HS-27A (cell line): ENCODE measurements at regions not wholly inside any gene's neighbourhood (a gene's known extent, or its start where the extent isn't known, plus 50 kb on each side); places are given as distances from the start of the nearest gene placed in this dataset.
"Not testable (repeated sequence)": the region's sequence is repeated elsewhere in the genome, so short reads cannot be mapped to it uniquely, and the experiment has no call there.

Experiments used
- DNase-seq: peaks from one replicate; pipeline ENCODE4 v3.0.0-alpha.2; 2012; ENCODE audit warnings: low read depth, missing footprints

- no peak for DNase-seq
These were observed 1347.2 kb downstream of the NLGN4Y start for GRCh38 chrY:15871570-15871969.

DNA sequence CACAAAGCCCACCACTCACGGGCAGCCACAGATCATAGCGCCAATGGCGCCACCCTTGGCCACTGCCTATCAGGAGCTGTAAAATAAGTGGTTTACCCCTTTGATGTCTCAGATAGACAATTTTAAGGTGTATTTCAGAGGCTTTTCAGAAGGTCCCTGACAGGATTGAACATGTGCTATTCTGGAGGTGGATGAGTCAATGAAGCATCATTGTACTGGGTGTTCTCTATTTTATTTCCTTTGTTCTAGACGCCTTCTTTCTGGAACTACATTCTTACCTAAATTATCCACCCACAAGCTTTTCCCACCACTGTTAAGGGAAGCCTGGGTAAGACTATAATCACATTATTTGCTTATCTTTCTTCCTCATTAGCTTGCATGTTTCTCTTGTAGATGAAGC, 1351.6 kb downstream of the NLGN4Y start:
- DNase-seq, result not testable (repeated sequence)

DNA sequence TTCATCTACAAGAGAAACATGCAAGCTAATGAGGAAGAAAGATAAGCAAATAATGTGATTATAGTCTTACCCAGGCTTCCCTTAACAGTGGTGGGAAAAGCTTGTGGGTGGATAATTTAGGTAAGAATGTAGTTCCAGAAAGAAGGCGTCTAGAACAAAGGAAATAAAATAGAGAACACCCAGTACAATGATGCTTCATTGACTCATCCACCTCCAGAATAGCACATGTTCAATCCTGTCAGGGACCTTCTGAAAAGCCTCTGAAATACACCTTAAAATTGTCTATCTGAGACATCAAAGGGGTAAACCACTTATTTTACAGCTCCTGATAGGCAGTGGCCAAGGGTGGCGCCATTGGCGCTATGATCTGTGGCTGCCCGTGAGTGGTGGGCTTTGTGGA, 1379.2 kb downstream of the NLGN4Y start:
- DNase-seq, result not testable (repeated sequence)

- DNase-seq, result no peak
These were observed 1381.2 kb downstream of the NLGN4Y start for GRCh38 chrY:15905557-15905956.

DNA sequence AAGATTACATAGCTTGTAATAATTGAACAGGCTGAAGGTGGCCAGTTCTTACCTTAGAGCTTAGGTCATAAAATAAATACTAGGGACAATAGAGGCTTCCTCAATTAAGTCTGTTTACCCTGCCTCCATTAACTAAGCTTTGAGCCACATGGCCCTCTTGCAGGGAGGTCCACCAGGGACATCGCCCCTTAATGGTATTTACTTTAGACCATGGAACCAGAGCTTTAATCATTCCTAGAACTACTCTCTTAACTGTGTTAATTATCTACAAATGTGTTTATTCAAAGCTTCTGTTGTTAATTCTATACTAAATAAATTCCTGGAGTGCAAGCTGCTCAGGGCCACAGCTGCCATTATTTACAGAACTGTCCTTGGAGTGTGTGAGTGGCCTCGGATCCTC, 1402.2 kb downstream of the NLGN4Y start:
- DNase-seq, result no peak

DNA sequence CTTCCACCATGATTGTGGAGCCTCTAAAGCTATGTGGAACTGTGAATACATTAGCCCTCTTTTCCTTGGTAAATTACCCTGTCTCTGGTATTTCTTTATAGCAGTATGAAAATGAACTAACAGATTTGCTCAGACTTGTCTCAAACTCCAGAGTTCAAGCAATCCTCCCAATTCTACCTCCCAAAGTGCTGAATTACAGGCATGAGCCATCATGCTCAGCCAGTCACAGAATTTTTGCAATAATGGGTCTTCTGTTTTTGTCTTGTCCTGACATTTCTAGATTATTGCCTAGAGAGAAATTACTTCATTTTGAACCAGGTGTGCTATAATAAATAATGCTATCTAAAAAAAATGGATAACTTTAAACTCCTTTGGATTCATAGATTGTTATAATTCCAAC, 1414.5 kb downstream of the NLGN4Y start:
- DNase-seq, result no peak

- DNase-seq, result peak; percentile 23
These were observed 1426.7 kb downstream of the NLGN4Y start for GRCh38 chrY:15951041-15951440.

- no peak for DNase-seq
These were observed 1444.5 kb downstream of the NLGN4Y start for GRCh38 chrY:15968800-15969199.

DNA sequence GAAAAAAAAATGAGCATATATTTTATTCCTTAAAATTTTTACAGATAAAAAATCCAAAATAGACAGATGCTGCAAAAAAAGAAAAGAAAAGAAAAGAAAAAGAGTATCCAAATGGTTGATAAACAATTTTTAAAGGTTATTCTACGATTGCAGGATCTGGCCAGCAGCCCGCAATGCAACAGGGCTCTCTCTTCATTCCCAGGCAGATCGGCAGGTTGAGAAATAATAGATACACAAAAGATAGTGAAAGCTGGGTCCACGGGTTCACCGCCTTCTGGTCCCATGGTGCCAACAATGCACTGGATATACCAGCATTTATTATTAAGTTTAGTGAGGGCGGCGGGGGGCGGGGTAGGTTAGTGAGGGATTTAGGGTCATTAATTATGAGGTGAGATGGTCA, 1448.9 kb downstream of the NLGN4Y start:
- no peak for DNase-seq

GRCh38 chrY:15976771-15977170, 1452.4 kb downstream of the NLGN4Y start:
- no peak for DNase-seq

GRCh38 chrY:15978503-15978902, 1454.2 kb downstream of the NLGN4Y start:
- no peak for DNase-seq

GRCh38 chrY:15984651-15985398, 1460.5 kb downstream of the NLGN4Y start:
- DNase-seq, result no peak

- no peak for DNase-seq
These were observed 1471.7 kb downstream of the NLGN4Y start for GRCh38 chrY:15996014-15996413.

DNA sequence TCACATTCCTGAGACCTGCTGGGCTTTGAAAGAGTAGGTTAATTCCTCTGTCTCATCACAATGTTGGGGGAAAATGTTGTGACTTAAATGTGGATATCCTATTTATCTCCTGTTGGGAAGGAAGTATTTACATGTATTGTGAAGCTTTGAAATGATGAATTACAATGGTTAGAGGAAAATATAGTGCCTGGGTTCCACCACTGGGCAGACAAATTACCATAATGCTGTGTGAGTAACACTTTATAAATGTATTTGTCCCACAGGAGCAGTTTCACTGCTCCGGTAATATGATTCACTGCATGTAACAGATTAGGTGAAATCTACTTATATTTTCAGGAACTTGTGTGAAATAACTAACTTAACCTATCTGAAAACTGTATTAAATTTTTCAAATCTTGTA, 1476.4 kb downstream of the NLGN4Y start:
- no peak for DNase-seq

DNA sequence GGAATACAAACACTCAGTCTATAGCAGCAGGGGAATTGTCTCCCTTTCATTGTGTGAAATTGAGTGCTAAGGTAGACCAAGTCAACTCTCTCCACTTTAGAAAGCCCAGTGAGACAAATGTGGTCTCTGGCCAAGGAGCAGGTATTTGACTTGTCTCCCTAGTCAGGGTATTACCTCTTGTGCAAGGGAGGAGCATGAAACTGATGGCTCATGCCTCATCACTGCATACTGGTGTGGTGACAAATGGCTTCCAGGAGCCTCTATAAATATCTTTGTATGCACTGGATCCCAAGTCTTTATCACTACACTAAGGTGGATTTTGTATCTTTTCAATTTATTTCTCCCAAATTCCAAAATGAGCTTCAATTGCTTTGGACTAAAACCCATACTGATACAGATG, 1477.6 kb downstream of the NLGN4Y start:
- DNase-seq, result no peak

GRCh38 chrY:16051908-16052643, 1527.7 kb downstream of the NLGN4Y start:
- DNase-seq, result no peak

DNA sequence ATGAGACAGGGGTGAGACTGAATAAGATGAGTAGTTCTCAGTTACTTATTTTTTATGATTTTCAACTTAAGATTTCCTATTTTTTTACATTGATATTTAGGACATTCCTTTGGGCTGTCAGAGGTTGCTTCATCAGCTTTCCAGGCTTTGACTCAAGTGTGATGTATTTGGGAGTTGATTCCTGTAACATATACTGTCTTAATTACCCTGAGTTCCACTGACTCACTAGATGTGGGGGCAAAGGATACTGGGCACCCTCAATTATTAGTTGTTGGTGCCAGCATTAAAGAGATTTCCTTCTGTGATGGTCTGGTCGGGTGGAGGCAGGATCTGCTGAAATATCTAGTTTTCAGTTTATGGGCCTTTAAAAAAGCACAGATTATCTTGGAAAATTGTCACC, 1535.8 kb downstream of the NLGN4Y start:
- DNase-seq, result no peak

- no peak for DNase-seq
These were observed 1536.4 kb downstream of the NLGN4Y start for GRCh38 chrY:16060686-16061085.

DNA sequence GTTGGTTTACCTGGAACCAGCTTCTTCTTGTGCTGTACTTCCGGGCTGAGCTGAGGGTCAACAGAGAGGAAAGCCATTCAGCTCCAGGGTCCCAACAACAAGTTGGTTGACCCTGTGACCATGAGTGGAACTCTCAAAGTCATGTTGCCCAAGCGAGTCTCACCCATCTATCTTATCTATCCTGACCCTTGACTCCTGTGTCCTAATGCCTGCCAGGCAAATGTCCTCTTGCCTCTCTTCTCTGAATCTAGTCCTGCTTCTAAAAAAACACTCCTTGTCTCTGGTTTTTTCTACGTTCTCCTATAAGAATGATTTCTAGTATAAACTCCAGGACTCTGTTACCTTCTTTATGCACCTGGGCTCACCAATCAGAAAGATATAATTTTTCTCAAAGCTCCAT, 1547.6 kb downstream of the NLGN4Y start:
- DNase-seq, result no peak

DNA sequence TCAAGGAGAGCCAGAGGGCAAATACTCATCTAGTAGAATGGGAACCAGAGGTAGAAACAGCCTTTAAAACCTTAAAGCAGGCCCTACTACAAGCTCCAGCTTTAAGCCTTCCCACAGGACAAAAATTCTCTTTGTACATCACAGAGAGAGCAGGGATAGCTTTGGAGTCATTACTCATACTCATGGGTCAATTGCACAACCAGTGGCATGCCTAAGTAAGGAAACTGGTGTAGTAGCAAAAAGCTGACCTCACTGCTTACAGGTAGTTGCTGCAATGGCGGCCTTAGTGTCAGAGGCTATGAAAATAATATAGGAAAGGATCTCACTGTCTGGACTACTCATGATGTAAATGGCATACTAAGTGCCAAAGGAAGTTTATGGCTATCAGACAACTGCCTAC, 1551.4 kb downstream of the NLGN4Y start:
- DNase-seq, result no peak

- no peak for DNase-seq
These were observed 1573.0 kb downstream of the NLGN4Y start for GRCh38 chrY:16097325-16097724.

DNA sequence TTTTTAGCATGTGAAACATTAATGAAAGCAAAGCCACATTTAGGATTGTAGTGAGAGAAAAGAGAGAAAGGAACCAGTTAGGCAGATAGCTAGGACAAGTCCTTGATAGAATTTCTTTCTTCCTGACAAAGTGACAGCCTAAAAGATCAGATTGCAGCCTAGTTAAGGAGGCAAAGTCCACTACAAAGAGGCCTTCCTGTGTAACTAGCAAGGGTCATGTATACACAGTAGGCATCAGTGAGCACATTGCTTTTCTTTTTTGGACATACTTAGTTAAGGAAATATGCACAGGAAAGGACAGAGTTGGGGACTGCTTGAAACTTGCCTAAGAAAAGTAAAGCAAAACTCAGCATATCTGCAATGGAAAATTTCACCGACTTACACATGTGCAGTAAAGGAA, 1577.5 kb downstream of the NLGN4Y start:
- DNase-seq, result no peak

DNA sequence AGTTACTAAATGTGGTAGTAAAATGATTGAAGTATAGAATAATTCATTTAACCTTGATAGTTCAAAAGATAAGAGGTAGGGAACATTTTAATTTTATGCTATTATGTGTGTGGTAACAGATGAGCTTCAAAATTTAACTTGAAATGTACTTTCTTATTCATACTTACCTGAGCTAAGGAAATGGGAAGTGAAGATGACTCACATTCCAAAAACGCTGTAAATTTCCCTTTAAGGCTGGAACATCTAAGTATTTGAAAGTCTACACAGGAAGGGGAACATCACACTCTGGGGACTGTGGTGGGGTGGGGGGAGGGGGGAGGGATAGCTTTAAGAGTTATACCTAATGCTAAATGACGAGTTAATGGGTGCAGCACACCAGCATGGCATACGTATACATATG, 1582.3 kb downstream of the NLGN4Y start:
- DNase-seq, result no peak

- DNase-seq, result no peak
These were observed 1584.5 kb downstream of the NLGN4Y start for GRCh38 chrY:16108839-16109238.
